ENCODE measurements at regions not wholly inside any gene's neighbourhood (a gene's known extent, or its start where the extent isn't known, plus 50 kb on each side); places are given as distances from the start of the nearest gene placed in this dataset.

GRCh38 chr12:47305464-47305863 lies 225.7 kb upstream of the AMIGO2 start:
- H3K4me3 ChIP-seq, result no peak overlapping the region
- no peak for DNase-seq (ENCODE audit: extremely low spot score in 2 of 2)
- no peaks in the 10 kb centered on the region for H3K36me3 ChIP-seq
- H3K9me3 ChIP-seq, result no peaks in the 10 kb centered on the region
- H3K27ac ChIP-seq, result no peak overlapping the region
- TF ChIP-seq POLR2A (IDR thresholded peaks at IDR 0.05) (no peak), POLR2AphosphoS5 (IDR thresholded peaks at IDR 0.05; ENCODE audit: insufficient read depth in 1 of 2, low read depth in 1 of 2) (no peak), CTCF (IDR thresholded peaks at IDR 0.05) (no peak)
- intact Hi-C loops (cut with DNase I), result loop anchor here (10.0 kb wide), 1 partner anchor 271 kb away; no protein-coding TSS in a partner anchor
- peaks cover 9% of the 10 kb centered on the region for H3K4me1 ChIP-seq
- H3K27me3 ChIP-seq, result no peaks in the 10 kb centered on the region

GRCh38 chr12:47303995-47304560 lies 224.3 kb upstream of the AMIGO2 start:
- Histone ChIP-seq H3K27ac (no peak overlapping the region), H3K36me3 (no peaks in the 10 kb centered on the region), H3K4me1 (peaks cover 9% of the 10 kb centered on the region), H3K9me3 (no peaks in the 10 kb centered on the region), H3K27me3 (no peaks in the 10 kb centered on the region), H3K4me3 (no peak overlapping the region)
- no peak for TF ChIP-seq POLR2AphosphoS5 (IDR thresholded peaks at IDR 0.05; ENCODE audit: insufficient read depth in 1 of 2, low read depth in 1 of 2)
- no peak for TF ChIP-seq POLR2A (IDR thresholded peaks at IDR 0.05)
- no peak for TF ChIP-seq CTCF (IDR thresholded peaks at IDR 0.05)
- intact Hi-C loops (cut with DNase I), result loop anchor here (10.0 kb wide), 1 partner anchor 269 kb away; no protein-coding TSS in a partner anchor
- DNase-seq (ENCODE audit: extremely low spot score in 2 of 2), result no peak

- no peaks in the 10 kb centered on the region for H3K36me3 ChIP-seq
- no peaks in the 10 kb centered on the region for H3K9me3 ChIP-seq
- no peak for DNase-seq (ENCODE audit: extremely low spot score in 2 of 2)
- H3K27ac ChIP-seq, result no peak overlapping the region
- H3K4me3 ChIP-seq, result no peak overlapping the region
- TF ChIP-seq POLR2AphosphoS5 (IDR thresholded peaks at IDR 0.05; ENCODE audit: insufficient read depth in 1 of 2, low read depth in 1 of 2) (no peak), POLR2A (IDR thresholded peaks at IDR 0.05) (no peak), CTCF (IDR thresholded peaks at IDR 0.05) (no peak)
- no peaks in the 10 kb centered on the region for H3K27me3 ChIP-seq
- intact Hi-C loops (cut with DNase I), result loop anchor here (10.0 kb wide), 1 partner anchor 268 kb away; no protein-coding TSS in a partner anchor
- peaks cover 9% of the 10 kb centered on the region for H3K4me1 ChIP-seq
Observed at GRCh38 chr12:47303207-47303606, 223.4 kb upstream of the AMIGO2 start.

- Histone ChIP-seq H3K4me1 (peaks cover 9% of the 10 kb centered on the region), H3K27me3 (no peaks in the 10 kb centered on the region), H3K9me3 (no peaks in the 10 kb centered on the region), H3K4me3 (no peak overlapping the region), H3K36me3 (no peaks in the 10 kb centered on the region), H3K27ac (no peak overlapping the region)
- DNase-seq (ENCODE audit: extremely low spot score in 2 of 2), result no peak
- no peak for TF ChIP-seq POLR2AphosphoS5 (IDR thresholded peaks at IDR 0.05; ENCODE audit: insufficient read depth in 1 of 2, low read depth in 1 of 2)
- no peak for TF ChIP-seq POLR2A (IDR thresholded peaks at IDR 0.05)
- no peak for TF ChIP-seq CTCF (IDR thresholded peaks at IDR 0.05)
- intact Hi-C loops (cut with DNase I), result loop anchor here (10.0 kb wide), 1 partner anchor 267 kb away; no protein-coding TSS in a partner anchor
Observed at GRCh38 chr12:47302111-47302671, 222.4 kb upstream of the AMIGO2 start.

- intact Hi-C loops (cut with DNase I), result no loop called here
- H3K27me3 ChIP-seq, result no peaks in the 10 kb centered on the region
- H3K36me3 ChIP-seq, result no peaks in the 10 kb centered on the region
- H3K4me3 ChIP-seq, result no peak overlapping the region
- H3K9me3 ChIP-seq, result no peaks in the 10 kb centered on the region
- no peak overlapping the region for H3K27ac ChIP-seq
- peaks cover 9% of the 10 kb centered on the region for H3K4me1 ChIP-seq
- TF ChIP-seq POLR2AphosphoS5 (IDR thresholded peaks at IDR 0.05; ENCODE audit: insufficient read depth in 1 of 2, low read depth in 1 of 2) (no peak), CTCF (IDR thresholded peaks at IDR 0.05) (no peak), POLR2A (IDR thresholded peaks at IDR 0.05) (no peak)
- no peak for DNase-seq (ENCODE audit: extremely low spot score in 2 of 2)
Observed at GRCh38 chr12:47299586-47299985, 219.8 kb upstream of the AMIGO2 start.

Measured in vagina (tissue), 2 donors.